COLO829 (cell line): ENCODE measurements at regions not wholly inside any gene's neighbourhood (a gene's known extent, or its start where the extent isn't known, plus 50 kb on each side); places are given as distances from the start of the nearest gene placed in this dataset.
"Not testable (repeated sequence)": the region's sequence is repeated elsewhere in the genome, so short reads cannot be mapped to it uniquely, and the experiment has no call there.

Experiments
- DNase-seq: peaks from one replicate; pipeline ENCODE4 v3.0.0; 2012; ENCODE audit warnings: low spot score

GRCh38 chr10:2627969-2628368 is 439.4 kb upstream of the PFKP start:
- DNase-seq: no peak

GRCh38 chr10:2625094-2625493 is 442.3 kb upstream of the PFKP start:
- DNase-seq: no peak

- DNase-seq: no peak
These were observed 443.6 kb upstream of the PFKP start for GRCh38 chr10:2623675-2624274.

GRCh38 chr10:2620827-2621521 is 446.4 kb upstream of the PFKP start:
- DNase-seq: no peak

GRCh38 chr10:2619916-2620315 is 447.4 kb upstream of the PFKP start:
- no peak for DNase-seq

- DNase-seq: no peak
These were observed 447.9 kb upstream of the PFKP start for GRCh38 chr10:2619472-2619871.

GRCh38 chr10:2618690-2619089 is 448.7 kb upstream of the PFKP start:
- DNase-seq: no peak

GRCh38 chr10:2616215-2616614 is 451.1 kb upstream of the PFKP start:
- no peak for DNase-seq

GRCh38 chr10:2611603-2612002 is 455.7 kb upstream of the PFKP start:
- DNase-seq: no peak

- DNase-seq: no peak
These were observed 456.4 kb upstream of the PFKP start for GRCh38 chr10:2610946-2611345.

- no peak for DNase-seq
These were observed 462.5 kb upstream of the PFKP start for GRCh38 chr10:2604891-2605290.

GRCh38 chr10:2599571-2599970 is 467.8 kb upstream of the PFKP start:
- no peak for DNase-seq

GRCh38 chr10:2592360-2593160 is 474.8 kb upstream of the PFKP start:
- DNase-seq: no peak

- no peak for DNase-seq
These were observed 478.2 kb upstream of the PFKP start for GRCh38 chr10:2589196-2589595.

- DNase-seq: no peak
These were observed 483.0 kb upstream of the PFKP start for GRCh38 chr10:2584385-2584784.

- DNase-seq: no peak
These were observed 490.5 kb upstream of the PFKP start for GRCh38 chr10:2576892-2577291.

- DNase-seq: no peak
These were observed 491.9 kb upstream of the PFKP start for GRCh38 chr10:2575460-2575859.

GRCh38 chr10:2572611-2573010 is 494.7 kb upstream of the PFKP start:
- no peak for DNase-seq

GRCh38 chr10:2556883-2557282 is 510.5 kb upstream of the PFKP start:
- DNase-seq: no peak

- no peak for DNase-seq
These were observed 519.3 kb upstream of the PFKP start for GRCh38 chr10:2548071-2548470.

- DNase-seq: no peak
These were observed 519.7 kb upstream of the PFKP start for GRCh38 chr10:2547606-2548005.

- not testable (repeated sequence) for DNase-seq
These were observed 520.5 kb upstream of the PFKP start for GRCh38 chr10:2546894-2547293.

- no peak for DNase-seq
These were observed 523.4 kb upstream of the PFKP start for GRCh38 chr10:2543974-2544373.
